Cardiac septum (tissue), 1 donor: ENCODE measurements at regions not wholly inside any gene's neighbourhood (a gene's known extent, or its start where the extent isn't known, plus 50 kb on each side); places are given as distances from the start of the nearest gene placed in this dataset.
"Not testable (repeated sequence)": the region's sequence is repeated elsewhere in the genome, so short reads cannot be mapped to it uniquely, and the experiment has no call there.

Experiments used
- DNase-seq: peaks from one replicate; pipeline ENCODE4 v3.0.0-alpha.2; 2020; ENCODE audit warnings: low spot score
- intact Hi-C: fragments of 100-400 bp; cut with DNase I; formaldehyde crosslinking; loops from one replicate; pipeline ENCODE4 v1.14.0; 2022
- donor health status: DM: no; HTN: no; CAD: no.

DNA sequence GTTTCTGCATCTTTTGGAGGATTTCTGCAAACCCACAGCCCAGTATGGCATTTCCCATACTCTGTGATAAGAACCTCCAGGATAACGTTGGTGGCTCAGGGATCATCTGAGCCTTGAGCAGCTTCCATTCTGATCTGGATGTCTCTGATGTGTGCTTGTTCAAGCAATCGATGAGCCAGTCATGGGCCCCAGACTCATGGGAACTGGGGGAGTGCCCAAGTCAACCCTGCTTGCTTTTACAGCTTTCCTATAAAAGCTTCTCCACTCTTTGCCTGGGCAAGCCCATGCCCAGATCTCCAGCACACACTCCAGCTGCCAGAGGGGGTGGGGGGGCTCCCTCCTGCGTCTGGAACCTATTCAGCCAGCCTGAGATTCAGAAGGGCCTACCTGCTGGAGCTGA, 207.6 kb upstream of the PLGLB2 start:
- DNase-seq, intact Hi-C loops: not testable (repeated sequence)

DNA sequence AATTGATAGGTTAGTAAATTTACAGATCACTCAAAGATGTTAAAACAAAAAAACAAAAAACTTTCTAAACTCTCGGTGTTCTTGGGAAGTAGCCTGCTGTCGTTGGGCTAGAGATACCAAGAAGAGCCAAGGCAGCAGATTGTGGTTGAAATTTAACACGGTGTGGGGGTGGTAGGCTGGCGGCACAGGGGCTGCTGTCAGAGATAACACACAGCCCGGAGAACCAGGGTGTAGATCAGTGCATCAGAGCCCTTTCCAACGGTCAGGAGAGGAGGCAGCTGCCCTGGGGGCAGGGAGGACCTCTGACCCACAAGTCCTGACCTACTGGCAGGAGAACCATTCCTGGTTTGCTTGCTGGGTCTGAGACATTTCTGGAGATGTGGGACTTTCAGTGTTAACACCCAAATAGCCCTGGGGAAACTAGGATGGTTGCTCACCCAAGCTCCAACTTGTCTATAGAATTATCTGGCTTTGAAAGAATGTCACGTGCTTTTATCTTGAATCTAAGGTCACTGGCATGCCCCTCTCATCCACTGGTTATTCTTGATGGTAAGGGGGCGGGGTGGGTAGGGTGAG, 205.2 kb upstream of the PLGLB2 start:
- intact Hi-C loops, DNase-seq: not testable (repeated sequence)

DNA sequence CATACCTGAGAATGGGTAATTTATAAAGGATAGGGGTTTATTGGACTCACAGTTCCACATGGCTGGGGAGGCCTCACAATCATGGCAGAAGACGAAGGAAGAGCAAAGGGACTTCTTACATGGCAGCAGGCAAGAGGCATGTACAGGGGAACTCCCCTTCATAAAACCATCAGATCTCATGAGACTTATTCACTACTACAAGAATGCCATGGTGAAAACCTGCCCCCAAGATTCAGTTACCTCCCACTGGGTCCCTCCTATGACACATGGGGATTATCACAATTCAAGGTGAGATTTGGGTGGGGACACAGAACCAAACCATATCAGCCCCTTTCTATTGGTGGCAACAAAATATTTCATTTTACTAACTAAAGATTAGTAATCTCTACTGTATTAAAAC, 204.1 kb upstream of the PLGLB2 start:
- DNase-seq, intact Hi-C loops: not testable (repeated sequence)

DNA sequence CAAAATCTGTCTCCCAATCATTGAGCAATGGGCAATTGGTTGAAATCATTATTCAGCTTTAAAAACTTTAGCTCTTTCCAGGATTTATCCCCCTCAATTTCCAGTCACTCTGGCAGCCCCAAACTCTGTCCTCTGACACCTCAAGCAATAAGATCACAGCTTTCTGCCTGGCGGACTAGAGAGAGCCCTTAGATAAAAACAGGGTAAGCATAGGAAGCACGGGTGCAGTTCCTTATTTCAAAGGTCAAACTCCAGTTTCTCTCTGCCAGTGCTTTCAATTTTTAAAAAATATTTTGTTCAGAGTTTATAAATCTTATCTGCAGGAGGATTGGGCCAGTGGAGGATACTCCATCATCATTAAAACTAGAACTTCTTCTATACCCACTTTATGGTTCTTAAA, 200.8 kb upstream of the PLGLB2 start:
- DNase-seq, intact Hi-C loops: not testable (repeated sequence)

DNA sequence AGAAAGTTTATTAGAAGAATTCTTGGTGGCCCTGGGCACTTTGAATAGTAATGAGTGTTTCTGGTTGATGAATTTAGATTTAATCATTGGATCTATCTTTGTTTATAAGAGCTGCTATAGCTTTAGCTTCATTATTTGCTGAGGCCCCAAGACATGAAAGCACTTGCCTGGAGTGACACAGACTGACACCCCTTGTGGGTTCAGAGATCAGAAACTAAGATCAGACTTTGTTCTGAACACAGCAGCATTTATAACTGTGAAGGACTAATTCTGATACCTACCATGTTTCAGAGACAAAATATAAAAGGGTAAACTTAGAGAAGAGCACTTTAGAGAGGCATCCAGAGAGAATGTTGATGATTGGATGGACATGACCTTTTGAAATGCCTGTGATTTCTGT, 199.9 kb upstream of the PLGLB2 start:
- DNase-seq, intact Hi-C loops: not testable (repeated sequence)

DNA sequence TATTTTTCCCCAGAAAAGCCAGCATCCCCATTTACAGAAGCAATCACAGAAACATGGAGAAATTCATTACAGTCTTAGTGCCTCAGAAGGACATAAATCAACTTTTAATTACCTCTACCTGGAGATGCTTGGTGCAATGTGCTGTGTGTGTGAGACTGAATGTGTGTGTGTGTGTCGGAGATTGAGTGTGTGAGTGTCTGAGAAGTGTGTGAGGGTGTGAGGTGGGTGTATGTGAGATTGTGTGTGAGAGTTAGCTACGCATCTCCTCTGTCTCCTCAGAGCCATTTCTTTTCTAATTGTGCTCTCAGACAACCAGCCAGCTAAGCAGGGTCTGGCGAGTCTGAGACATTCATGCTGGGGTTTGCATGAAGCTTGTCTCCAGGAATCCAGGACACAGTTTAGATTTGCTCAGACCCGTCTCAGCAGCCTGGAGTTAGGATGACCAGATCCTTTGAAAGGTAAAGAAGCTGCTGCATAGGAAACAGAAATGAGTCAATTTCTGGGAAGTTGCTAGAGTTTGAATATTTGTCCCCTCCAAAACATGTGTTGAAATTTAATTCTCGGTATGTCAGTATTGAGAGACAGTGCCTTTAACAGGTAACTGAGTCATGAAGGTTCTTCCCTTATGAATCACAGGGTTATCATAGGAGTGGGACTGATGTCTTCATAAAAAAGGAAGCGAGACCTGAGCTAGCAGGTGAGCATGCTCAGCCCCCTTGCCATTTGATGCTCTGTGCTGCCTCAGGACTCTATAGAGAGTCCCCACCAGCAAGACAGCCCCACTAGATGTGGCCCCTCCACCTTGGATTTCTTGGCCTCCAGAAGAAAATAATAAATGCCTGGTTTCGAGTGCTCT, 199.0 kb upstream of the PLGLB2 start:
- DNase-seq, intact Hi-C loops: not testable (repeated sequence)

DNA sequence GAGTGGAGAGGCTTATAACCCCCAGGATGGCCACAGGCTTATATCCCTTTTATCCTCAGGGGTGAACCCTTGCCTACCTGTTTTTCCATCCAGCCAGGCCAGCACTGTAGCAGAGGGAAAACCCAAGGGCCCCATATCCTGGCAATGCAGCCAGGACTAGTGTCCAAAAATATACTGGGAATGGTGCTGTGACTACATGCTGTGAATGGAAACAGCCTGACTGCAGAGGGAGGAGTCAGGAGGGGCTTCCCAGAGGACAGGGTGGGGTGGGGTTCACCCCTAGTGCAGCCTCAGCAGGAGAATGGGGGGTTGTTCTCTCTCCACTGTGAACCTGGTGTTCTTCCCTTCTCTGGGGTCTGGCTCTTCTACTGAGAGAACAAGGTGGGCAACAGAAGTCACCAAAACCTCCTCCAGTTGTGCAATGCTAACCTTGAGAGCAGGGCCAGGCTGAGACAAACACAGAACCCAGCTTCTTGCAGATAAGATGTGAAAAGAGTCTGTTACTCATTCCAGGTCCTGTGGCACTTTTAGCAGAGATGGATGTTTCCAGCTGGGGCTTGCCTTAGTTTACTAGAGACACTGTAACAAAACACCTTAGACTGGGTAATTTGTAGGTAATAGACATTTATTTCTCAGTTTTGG, 198.2 kb upstream of the PLGLB2 start:
- intact Hi-C loops, DNase-seq: not testable (repeated sequence)

DNA sequence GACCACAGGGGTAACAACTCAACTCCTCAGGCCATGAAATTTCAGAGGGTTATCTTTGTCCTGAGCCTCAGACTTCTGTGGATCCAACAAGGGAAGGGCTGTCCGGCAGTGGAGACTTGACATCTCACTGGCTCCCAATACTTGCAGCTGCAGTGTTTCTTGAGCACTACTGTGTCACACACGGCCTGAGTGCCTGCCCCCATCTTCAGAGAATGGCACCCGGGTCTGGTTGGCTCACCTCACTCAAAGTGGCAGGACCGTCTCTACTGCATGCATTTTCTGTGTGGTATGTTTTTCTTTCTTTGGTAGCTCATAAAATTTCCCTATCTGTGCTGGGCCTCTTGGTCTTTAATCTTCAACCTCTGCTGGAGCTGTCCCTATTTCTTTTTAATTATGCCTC, 193.2 kb upstream of the PLGLB2 start:
- intact Hi-C loops, DNase-seq: not testable (repeated sequence)

DNA sequence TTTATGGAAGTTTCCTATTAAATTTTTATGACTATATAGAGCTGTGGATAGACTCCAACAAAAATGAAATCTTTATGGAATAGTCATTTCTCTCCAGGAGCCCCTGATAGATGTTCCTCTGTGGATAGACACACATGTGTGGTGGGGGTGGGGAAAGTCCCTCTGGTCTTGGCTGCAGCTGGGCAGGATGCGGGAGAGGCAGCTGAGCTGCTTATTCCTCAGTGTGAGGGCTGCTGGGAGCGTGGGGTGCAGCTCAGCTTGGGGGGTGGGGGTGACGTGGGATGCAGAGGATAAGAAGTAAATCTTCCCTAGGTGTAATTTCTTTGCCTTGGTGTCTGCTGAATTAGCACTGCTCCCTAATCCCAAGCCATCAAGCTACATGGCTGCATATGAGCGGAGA, 192.8 kb upstream of the PLGLB2 start:
- intact Hi-C loops, result not testable (repeated sequence)

DNA sequence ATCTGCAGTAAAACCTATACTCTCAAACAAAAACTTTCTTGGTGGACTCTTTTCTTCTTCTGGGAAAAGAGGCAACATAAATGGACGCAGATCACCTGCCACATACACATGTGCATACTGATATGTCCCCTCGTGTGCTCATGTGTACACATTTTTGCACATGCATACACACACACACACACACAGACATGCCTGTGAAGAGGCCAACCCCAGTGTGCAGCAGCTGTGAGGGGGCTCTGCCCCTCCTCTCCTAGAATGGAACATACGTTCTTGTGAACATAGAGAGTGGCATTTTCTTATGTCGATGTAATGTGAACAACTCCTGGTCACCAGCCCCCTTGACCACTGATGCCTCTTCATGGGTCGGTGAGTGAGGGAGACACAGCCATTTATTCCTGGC, 188.9 kb upstream of the PLGLB2 start:
- intact Hi-C loops, DNase-seq: not testable (repeated sequence)

More for the DNA sequence above, 192.8 kb upstream of the PLGLB2 start:
- DNase-seq, result not testable (repeated sequence)

DNA sequence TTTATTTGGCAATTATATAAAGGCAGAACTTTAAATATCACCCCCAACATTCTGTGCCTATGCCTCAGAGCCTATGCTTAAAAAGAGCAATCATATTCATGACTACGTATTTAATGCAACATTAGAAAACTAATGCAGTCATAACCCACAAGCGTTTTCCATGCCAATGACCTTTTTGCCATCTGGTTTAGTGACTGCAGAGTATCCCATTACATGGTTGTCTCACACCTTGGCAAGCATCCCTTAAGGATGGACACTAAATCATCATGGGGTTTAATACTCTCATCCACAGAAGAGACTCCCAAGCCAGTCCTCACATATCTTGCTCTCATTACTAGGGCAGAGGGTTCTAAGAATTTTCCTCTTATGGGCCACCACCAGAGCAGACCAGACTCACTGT, 188.2 kb upstream of the PLGLB2 start:
- DNase-seq, intact Hi-C loops: not testable (repeated sequence)

DNA sequence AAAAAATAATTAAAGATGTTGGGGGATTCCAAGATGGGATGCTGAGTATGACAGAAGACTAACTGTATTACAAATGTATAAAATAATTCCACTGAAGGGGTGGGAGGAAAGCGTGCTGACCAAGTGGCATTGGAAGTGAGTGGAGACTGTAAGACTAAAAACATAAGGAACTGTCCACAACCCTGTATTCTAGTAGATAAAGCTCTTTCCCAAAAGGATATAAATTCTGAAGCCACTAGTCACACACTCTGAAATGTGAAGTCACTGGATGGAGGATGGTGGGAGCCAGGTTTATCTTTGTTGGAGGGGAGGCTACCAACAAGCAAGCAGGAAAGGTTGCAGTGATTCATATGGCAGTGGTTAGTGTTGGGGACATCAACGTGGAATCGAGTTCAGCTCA, 182.8 kb upstream of the PLGLB2 start:
- intact Hi-C loops, DNase-seq: not testable (repeated sequence)

DNA sequence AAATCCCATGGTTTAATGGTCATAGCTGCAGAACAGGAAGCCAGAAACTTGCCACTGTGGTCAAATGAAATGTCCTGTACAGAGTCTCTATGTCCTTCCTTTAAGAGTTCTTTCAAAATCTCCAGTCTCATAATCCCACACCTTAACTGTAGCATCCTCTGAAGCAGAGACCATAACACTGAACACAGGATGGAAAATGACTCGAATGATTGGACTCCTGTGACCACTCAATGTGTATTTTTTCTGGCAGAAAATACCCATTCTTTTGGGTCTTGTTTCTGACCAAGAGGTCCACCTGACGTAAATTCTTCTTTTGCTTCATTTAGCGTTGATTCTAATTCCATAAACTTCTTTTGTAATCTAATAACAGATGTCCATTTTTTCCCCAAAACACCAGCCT, 181.4 kb upstream of the PLGLB2 start:
- intact Hi-C loops, DNase-seq: not testable (repeated sequence)

DNA sequence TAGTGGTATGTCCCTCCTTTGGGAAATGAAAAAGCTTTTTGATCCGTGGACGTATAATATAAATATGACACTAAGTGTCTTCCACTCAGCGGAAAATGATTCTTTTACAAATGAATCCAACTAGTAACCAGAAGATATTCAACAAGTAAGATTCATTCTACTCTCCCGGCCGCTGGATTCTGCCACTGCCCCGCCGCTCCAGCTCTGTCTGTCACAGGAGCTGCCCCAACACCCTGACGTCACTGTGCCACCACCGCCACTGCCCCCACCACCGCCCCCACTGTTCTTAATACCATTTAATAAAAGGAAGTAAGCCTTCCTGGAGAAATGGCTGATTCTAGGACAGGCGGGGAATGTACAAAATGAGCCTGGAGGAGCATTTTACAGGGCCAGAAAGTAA, 180.8 kb upstream of the PLGLB2 start:
- intact Hi-C loops, DNase-seq: not testable (repeated sequence)

DNA sequence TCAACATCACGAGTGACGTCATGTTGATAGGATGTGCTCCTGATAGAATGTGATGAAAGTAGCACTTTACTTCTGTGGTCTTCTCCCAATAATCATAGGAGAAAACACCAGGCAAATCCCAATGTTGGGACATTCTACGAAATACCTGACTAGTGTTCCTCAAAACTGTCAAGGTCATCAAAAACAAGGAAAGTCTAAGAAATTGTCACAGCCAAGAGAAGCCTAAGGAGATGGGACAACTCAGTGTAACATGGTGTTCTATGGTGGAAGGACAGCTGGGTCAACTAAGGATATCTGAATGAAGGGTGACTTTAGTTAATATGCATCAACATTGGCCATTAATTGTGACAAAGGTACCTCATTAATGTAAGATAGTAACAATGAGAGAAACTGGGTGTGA, 180.0 kb upstream of the PLGLB2 start:
- DNase-seq, intact Hi-C loops: not testable (repeated sequence)

DNA sequence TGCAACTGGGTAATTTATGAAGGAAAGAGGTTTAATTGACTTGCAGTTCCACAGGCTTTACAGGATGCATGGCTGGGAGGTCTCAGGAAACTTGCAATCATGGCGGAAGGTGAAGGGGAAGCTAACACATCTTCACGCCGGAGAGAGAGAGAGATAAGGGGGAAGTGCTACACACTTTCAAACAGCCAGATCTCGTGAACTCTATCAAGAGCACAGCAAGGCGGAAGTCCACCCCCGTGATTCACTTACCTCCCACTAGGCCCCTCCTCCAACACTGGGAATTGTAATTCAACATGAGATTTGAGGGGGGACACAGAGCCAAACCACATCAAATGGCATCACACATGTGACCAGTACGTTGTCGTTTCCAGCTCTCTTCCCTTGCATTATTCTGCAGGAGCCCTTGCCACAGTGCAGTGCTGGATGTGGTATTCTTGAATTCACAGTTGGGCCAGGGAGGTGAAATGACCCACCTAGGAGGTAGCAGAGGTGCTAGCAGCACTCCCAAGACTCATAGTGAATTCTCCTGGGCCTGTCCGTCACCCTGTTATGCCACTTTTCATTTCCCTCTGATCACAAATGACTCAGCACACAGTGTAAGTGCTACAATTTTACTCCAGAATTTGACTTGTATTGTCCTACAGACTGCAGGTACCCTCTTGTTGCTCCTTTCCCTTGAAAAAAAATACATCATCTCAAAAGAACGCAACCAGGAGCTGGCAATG, 179.2 kb upstream of the PLGLB2 start:
- intact Hi-C loops, result not testable (repeated sequence)
- DNase-seq, result peak; percentile 83

DNA sequence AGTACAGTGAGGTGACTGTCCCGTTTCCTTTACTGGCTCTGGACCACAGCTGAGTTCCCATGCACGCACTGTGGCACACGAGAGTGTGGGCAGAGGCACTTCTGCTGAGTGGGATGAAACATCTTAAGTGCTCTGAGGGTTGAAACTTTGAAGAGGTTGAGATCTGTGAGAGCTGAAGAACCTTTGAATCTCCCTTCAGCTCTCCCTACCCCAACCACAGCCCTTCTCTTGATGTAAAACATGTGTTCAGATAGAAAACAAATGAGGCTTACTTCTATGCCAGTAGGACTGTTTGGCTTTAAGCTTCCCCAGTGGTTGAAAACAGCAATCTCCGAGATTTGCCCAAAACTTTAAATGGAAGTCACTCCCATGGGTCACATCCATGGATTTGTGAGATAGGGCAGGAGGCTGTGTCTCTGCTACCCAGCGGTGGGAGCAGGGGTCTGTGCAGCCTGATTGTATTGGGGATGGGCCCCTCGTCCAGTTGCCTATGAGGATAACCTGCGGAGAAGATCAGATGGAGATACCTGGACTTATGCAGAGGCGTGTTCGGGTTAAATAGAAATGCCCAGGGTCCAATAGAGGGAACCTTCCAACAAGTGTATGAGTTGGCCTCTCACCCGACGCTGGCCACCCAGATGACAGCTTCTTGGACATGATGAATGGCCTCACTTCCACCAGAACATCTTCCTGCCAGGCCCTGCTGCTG, 178.0 kb upstream of the PLGLB2 start:
- DNase-seq, intact Hi-C loops: not testable (repeated sequence)

DNA sequence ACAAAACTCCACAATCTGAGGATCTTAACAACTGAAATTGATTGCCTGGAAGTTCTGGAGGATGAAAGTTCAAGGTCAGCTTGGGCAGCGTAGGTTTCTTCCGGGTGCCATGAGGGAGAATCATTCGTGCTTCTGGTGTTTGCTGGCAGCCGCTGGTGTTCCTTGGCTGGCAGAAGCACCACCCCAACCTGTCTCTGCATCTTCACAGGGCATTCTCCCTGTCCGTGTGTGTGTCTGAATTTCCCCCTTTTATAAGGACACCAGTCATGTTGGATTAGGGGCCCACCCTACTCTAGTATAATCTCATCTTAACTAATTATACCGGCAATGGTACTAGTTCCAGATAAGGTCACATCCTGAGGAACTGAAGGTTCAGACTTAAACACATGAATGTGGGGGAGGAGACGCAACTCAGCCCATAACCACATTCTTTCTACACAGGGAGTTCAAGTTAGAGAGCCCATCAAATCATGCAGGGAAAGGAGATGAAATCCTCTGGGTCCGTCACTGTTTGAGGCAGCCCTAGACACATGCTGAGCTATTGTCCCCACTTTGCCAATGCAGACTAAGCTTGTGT, 175.9 kb upstream of the PLGLB2 start:
- intact Hi-C loops, DNase-seq: not testable (repeated sequence)

DNA sequence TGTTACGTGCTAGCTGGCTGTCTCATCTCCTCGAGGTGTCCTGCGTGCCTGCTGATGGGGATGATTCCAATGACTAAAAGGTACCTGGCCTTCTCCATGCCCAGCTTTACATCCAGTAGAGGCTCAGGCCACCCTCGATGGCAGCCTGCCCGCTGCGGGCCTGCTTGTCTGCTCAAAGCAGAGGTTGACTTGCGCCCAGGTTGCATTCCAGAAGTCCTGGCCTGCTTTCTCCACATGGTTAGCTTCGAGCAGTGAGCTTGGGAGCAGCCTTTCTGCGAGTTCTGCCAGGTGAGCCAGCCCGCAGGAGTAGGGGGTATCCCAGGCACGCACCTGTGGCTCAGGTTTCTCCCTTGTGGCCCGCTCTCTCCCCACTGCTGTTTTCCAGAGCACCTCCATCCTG, 175.0 kb upstream of the PLGLB2 start:
- DNase-seq, intact Hi-C loops: not testable (repeated sequence)
